Breast epithelium (tissue), 3 donors: ENCODE measurements at regions not wholly inside any gene's neighbourhood (a gene's known extent, or its start where the extent isn't known, plus 50 kb on each side); places are given as distances from the start of the nearest gene placed in this dataset.
"Not testable (repeated sequence)": the region's sequence is repeated elsewhere in the genome, so short reads cannot be mapped to it uniquely, and the experiment has no call there.

Experiments used
- CTCF ChIP-seq, 3 donors: fragments of 450-650 bp; IDR thresholded peaks; one replicate each; pipeline ENCODE4 v1.5.1; 2016 to 2017; ENCODE audit warnings: antibody characterized with exemption in 3 of 3, mild to moderate bottlenecking in 3 of 3, moderate library complexity in 3 of 3
- POLR2A ChIP-seq: fragments of 450-650 bp; IDR thresholded peaks from one replicate; pipeline ENCODE4 v1.6.1; 2016; ENCODE audit warnings: antibody characterized with exemption, mild to moderate bottlenecking, moderate library complexity

- TF ChIP-seq CTCF (IDR thresholded peaks at IDR 0.05); POLR2A: not testable (repeated sequence)
Measured at GRCh38 chr4:49222810-49223209, 236.7 kb downstream of the CWH43 start.
